ENCODE measurements at regions not wholly inside any gene's neighbourhood (a gene's known extent, or its start where the extent isn't known, plus 50 kb on each side); places are given as distances from the start of the nearest gene placed in this dataset.
A peak's percentile ranks its signal among the peaks of the same experiment; 100 is the strongest.

DNA sequence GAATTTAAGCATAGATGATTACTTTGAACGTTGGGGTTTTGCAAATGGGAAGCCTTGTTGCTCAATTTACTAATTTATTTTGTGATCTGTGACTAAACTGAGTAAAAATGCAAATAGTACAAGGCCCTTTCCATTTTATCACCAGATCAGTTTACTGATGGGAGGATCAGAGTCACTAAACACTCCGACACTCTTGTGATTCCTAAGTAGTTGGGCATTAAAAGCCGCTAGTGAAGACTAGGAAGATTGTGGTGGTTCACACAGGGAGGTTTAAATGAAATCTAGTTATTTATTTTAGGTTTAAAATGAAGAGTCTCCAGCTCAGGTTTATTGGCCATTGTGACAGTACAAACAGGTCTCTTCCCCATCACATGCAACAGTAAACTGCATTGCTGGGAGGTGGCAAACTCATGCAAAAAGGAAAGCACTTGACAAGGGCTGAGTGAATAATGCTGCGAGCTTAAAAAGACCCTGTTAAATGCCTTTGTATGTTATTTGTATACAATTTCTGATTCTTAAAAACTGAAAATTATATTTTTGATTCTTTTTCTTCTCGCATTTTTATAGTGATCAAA is 394.8 kb upstream of the FANCL start:
- TF ChIP-seq, protein P1, sequence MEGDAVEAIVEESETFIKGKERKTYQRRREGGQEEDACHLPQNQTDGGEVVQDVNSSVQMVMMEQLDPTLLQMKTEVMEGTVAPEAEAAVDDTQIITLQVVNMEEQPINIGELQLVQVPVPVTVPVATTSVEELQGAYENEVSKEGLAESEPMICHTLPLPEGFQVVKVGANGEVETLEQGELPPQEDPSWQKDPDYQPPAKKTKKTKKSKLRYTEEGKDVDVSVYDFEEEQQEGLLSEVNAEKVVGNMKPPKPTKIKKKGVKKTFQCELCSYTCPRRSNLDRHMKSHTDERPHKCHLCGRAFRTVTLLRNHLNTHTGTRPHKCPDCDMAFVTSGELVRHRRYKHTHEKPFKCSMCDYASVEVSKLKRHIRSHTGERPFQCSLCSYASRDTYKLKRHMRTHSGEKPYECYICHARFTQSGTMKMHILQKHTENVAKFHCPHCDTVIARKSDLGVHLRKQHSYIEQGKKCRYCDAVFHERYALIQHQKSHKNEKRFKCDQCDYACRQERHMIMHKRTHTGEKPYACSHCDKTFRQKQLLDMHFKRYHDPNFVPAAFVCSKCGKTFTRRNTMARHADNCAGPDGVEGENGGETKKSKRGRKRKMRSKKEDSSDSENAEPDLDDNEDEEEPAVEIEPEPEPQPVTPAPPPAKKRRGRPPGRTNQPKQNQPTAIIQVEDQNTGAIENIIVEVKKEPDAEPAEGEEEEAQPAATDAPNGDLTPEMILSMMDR (IDR thresholded peaks at IDR 0.05) = no peak
- no peak for TF ChIP-seq TCF7L2 (IDR thresholded peaks at IDR 0.05; ENCODE audit: low read depth, low read length)
- no peak for TF ChIP-seq POLR2AphosphoS5 (IDR thresholded peaks at IDR 0.05; ENCODE audit: low read depth, low read length)
- TF ChIP-seq, protein P2, sequence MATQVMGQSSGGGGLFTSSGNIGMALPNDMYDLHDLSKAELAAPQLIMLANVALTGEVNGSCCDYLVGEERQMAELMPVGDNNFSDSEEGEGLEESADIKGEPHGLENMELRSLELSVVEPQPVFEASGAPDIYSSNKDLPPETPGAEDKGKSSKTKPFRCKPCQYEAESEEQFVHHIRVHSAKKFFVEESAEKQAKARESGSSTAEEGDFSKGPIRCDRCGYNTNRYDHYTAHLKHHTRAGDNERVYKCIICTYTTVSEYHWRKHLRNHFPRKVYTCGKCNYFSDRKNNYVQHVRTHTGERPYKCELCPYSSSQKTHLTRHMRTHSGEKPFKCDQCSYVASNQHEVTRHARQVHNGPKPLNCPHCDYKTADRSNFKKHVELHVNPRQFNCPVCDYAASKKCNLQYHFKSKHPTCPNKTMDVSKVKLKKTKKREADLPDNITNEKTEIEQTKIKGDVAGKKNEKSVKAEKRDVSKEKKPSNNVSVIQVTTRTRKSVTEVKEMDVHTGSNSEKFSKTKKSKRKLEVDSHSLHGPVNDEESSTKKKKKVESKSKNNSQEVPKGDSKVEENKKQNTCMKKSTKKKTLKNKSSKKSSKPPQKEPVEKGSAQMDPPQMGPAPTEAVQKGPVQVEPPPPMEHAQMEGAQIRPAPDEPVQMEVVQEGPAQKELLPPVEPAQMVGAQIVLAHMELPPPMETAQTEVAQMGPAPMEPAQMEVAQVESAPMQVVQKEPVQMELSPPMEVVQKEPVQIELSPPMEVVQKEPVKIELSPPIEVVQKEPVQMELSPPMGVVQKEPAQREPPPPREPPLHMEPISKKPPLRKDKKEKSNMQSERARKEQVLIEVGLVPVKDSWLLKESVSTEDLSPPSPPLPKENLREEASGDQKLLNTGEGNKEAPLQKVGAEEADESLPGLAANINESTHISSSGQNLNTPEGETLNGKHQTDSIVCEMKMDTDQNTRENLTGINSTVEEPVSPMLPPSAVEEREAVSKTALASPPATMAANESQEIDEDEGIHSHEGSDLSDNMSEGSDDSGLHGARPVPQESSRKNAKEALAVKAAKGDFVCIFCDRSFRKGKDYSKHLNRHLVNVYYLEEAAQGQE (IDR thresholded peaks at IDR 0.05; ENCODE audit: insufficient read depth in 1 of 2, low read depth in 2 of 2, low read length in 1 of 2) = no peak
- no peak for TF ChIP-seq SIN3A (IDR thresholded peaks at IDR 0.05; ENCODE audit: borderline replicate concordance, insufficient read depth, low read depth, low read length)
- peak overlapping the region; percentile 70 for H3K27ac ChIP-seq (ENCODE audit: low read length)
- ChIA-PET POLR2A (no interaction called here), CTCF (no interaction called here)
- H3K9me3 ChIP-seq (ENCODE audit: control insufficient read depth, insufficient read depth, low read depth, low read length) = no peaks in the 10 kb centered on the region
- H3K27me3 ChIP-seq (ENCODE audit: control insufficient read depth, insufficient read depth, low read length) = no peaks in the 10 kb centered on the region
- in situ Hi-C loops (cut with HindIII; ENCODE audit: low pct_unique_long_range_greater_than_20kb, low sequenced_read_pairs) (no loop called here), intact Hi-C loops (cut with micrococcal nuclease; ENCODE audit: unreplicated experiment) (no loop called here)
- DNase-seq (ENCODE audit: low read depth, low spot score) = no peak
- peaks cover 29% of the 10 kb centered on the region for H3K4me1 ChIP-seq (ENCODE audit: control insufficient read depth, insufficient read depth, low read length)
- no TSS peak for BruUV-seq (replicated peaks)
- H3K36me3 ChIP-seq (ENCODE audit: control insufficient read depth, insufficient read depth, low read length) = no peaks in the 10 kb centered on the region
- H3K4me3 ChIP-seq (ENCODE audit: low read depth in 2 of 2, low read length in 2 of 2) = no peak overlapping the region
- ATAC-seq = no peak

DNA sequence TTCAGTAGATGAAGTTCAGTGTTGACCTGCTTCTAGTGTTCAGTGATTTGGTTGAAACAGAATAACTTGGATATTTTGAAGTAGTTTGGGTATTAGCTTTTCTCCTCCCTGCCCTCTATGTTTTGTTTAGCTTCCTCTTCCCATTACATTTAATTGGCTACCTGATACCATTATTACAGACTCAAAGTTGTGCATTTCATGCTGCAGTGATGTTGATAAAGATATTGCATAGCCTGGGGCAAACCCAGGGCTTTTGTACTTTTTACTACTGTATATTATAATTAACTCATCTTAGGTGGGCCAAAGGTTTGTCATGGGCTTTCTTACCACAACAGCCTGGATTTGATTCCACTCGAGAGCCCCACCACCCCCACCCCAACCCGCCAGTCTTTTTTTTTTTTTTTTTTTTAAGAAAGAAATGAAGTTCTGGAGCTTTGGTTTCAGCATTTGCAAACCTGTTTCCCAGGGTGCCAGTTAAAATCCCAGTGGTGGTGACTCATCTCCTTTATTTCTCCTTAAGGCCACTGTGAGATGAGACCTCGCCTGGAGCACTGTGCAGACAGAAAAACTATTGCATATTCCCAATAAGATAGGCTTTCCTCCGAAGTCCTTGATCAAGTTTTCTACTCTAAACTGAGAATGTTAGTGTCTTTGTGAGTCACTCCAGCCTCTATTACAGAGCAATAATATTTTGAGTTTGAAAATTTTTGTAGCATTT is 393.7 kb upstream of the FANCL start:
- POLR2A ChIA-PET = interaction anchor here (0.7 kb wide), 1 partner anchor 104 kb away, joined by 11 read pairs; no protein-coding TSS in a partner anchor
- CTCF ChIA-PET = no interaction called here
- Histone ChIP-seq H3K9me3 (ENCODE audit: control insufficient read depth, insufficient read depth, low read depth, low read length) (no peaks in the 10 kb centered on the region), H3K27me3 (ENCODE audit: control insufficient read depth, insufficient read depth, low read length) (no peaks in the 10 kb centered on the region), H3K4me1 (ENCODE audit: control insufficient read depth, insufficient read depth, low read length) (peaks cover 29% of the 10 kb centered on the region), H3K36me3 (ENCODE audit: control insufficient read depth, insufficient read depth, low read length) (no peaks in the 10 kb centered on the region), H3K27ac (ENCODE audit: low read length) (peak overlapping the region; percentile 74), H3K4me3 (ENCODE audit: low read depth in 2 of 2, low read length in 2 of 2) (no peak overlapping the region)
- intact Hi-C loops (cut with micrococcal nuclease; ENCODE audit: unreplicated experiment) = no loop called here
- ATAC-seq (peak; percentile 89), DNase-seq (ENCODE audit: low read depth, low spot score) (no peak)
- no peak for TF ChIP-seq POLR2AphosphoS5 (IDR thresholded peaks at IDR 0.05; ENCODE audit: low read depth, low read length)
- TF ChIP-seq, protein P2 (IDR thresholded peaks at IDR 0.05; ENCODE audit: insufficient read depth in 1 of 2, low read depth in 2 of 2, low read length in 1 of 2) = no peak
- TF ChIP-seq, protein P1 (IDR thresholded peaks at IDR 0.05) = no peak
- peak; percentile 76 for TF ChIP-seq TCF7L2 (IDR thresholded peaks at IDR 0.05; ENCODE audit: low read depth, low read length)
- TF ChIP-seq SIN3A (IDR thresholded peaks at IDR 0.05; ENCODE audit: borderline replicate concordance, insufficient read depth, low read depth, low read length) = no peak
- in situ Hi-C loops (cut with HindIII; ENCODE audit: low pct_unique_long_range_greater_than_20kb, low sequenced_read_pairs) = no loop called here
- no TSS peak for BruUV-seq (replicated peaks)
